GM11168 (cell line): ENCODE measurements at regions not wholly inside any gene's neighbourhood (a gene's known extent, or its start where the extent isn't known, plus 50 kb on each side); places are given as distances from the start of the nearest gene placed in this dataset.
"Not testable (repeated sequence)": the region's sequence is repeated elsewhere in the genome, so short reads cannot be mapped to it uniquely, and the experiment has no call there.

Source experiments
- in situ Hi-C: fragments of 300-500 bp; cut with MboI; formaldehyde crosslinking; loops from one replicate; pipeline ENCODE4 v1.12.0; 2022; ENCODE audit warnings: low sequenced_read_pairs; ENCODE audit not compliant: unreplicated experiment

- in situ Hi-C loops, result no loop called here
Observed at GRCh38 chr1:199877526-199878384, 149.8 kb upstream of the NR5A2 start.

- in situ Hi-C loops, result no loop called here
Observed at GRCh38 chr1:199878823-199879222, 148.7 kb upstream of the NR5A2 start.

GRCh38 chr1:199898654-199899053 is 128.9 kb upstream of the NR5A2 start:
- in situ Hi-C loops, result no loop called here

- in situ Hi-C loops, result no loop called here
Observed at GRCh38 chr1:199901341-199901740, 126.2 kb upstream of the NR5A2 start.

- in situ Hi-C loops, result no loop called here
Observed at GRCh38 chr1:199907361-199907760, 120.1 kb upstream of the NR5A2 start.

GRCh38 chr1:199909137-199909536 is 118.4 kb upstream of the NR5A2 start:
- in situ Hi-C loops, result no loop called here

- in situ Hi-C loops, result no loop called here
Observed at GRCh38 chr1:199913318-199913717, 114.2 kb upstream of the NR5A2 start.

- in situ Hi-C loops, result no loop called here
Observed at GRCh38 chr1:199914546-199914945, 113.0 kb upstream of the NR5A2 start.

GRCh38 chr1:199918196-199918769 is 109.2 kb upstream of the NR5A2 start:
- in situ Hi-C loops, result no loop called here

GRCh38 chr1:199920635-199921034 is 106.9 kb upstream of the NR5A2 start:
- in situ Hi-C loops, result no loop called here

- in situ Hi-C loops, result no loop called here
Observed at GRCh38 chr1:199929556-199929955, 98.0 kb upstream of the NR5A2 start.

GRCh38 chr1:199930067-199930466 is 97.4 kb upstream of the NR5A2 start:
- in situ Hi-C loops, result not testable (repeated sequence)

GRCh38 chr1:199931666-199932377 is 95.7 kb upstream of the NR5A2 start:
- in situ Hi-C loops, result no loop called here

- in situ Hi-C loops, result no loop called here
Observed at GRCh38 chr1:199932462-199932861, 95.0 kb upstream of the NR5A2 start.

GRCh38 chr1:199936441-199936840 is 91.1 kb upstream of the NR5A2 start:
- in situ Hi-C loops, result no loop called here

- in situ Hi-C loops, result no loop called here
Observed at GRCh38 chr1:199937161-199937560, 90.3 kb upstream of the NR5A2 start.

GRCh38 chr1:199937661-199938060 is 89.8 kb upstream of the NR5A2 start:
- in situ Hi-C loops, result no loop called here

GRCh38 chr1:199944986-199945385 is 82.5 kb upstream of the NR5A2 start:
- in situ Hi-C loops, result no loop called here

GRCh38 chr1:199945591-199945990 is 81.9 kb upstream of the NR5A2 start:
- in situ Hi-C loops, result no loop called here

- in situ Hi-C loops, result no loop called here
Observed at GRCh38 chr1:199946305-199947155, 81.0 kb upstream of the NR5A2 start.
